ENCODE measurements at regions not wholly inside any gene's neighbourhood (a gene's known extent, or its start where the extent isn't known, plus 50 kb on each side); places are given as distances from the start of the nearest gene placed in this dataset.

GRCh38 chr21:19523746-19524145 lies 1120.2 kb upstream of the TMPRSS15 start:
- Histone ChIP-seq H3K4me1 (ENCODE audit: control insufficient read depth in 5 of 5, insufficient read depth in 5 of 5, low read length in 5 of 5) (no peaks in the 10 kb centered on the region), H3K36me3 (ENCODE audit: control insufficient read depth in 4 of 4, insufficient read depth in 4 of 4, low read length in 4 of 4) (no peaks in the 10 kb centered on the region), H3K27ac (ENCODE audit: low read depth in 1 of 2, low read length in 1 of 2) (no peak overlapping the region), H3K4me3 (no peak overlapping the region), H3K9me3 (ENCODE audit: control insufficient read depth in 4 of 4, insufficient read depth in 3 of 4, low read length in 3 of 4) (peaks cover 0 to 2% (median under 1%) of the 10 kb centered on the region in 4 donors), H3K27me3 (ENCODE audit: control insufficient read depth in 3 of 3, insufficient read depth in 3 of 3, low read length in 2 of 3) (no peaks in the 10 kb centered on the region), H3K9ac (ENCODE audit: insufficient read depth in 1 of 2, low read length in 2 of 2) (no peak overlapping the region)
- WGBS, 2 donors = 78 to 86% methylated on average over 2 of the region's 2 CpGs
- TF ChIP-seq, protein P1, sequence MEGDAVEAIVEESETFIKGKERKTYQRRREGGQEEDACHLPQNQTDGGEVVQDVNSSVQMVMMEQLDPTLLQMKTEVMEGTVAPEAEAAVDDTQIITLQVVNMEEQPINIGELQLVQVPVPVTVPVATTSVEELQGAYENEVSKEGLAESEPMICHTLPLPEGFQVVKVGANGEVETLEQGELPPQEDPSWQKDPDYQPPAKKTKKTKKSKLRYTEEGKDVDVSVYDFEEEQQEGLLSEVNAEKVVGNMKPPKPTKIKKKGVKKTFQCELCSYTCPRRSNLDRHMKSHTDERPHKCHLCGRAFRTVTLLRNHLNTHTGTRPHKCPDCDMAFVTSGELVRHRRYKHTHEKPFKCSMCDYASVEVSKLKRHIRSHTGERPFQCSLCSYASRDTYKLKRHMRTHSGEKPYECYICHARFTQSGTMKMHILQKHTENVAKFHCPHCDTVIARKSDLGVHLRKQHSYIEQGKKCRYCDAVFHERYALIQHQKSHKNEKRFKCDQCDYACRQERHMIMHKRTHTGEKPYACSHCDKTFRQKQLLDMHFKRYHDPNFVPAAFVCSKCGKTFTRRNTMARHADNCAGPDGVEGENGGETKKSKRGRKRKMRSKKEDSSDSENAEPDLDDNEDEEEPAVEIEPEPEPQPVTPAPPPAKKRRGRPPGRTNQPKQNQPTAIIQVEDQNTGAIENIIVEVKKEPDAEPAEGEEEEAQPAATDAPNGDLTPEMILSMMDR (IDR thresholded peaks at IDR 0.05; ENCODE audit: control extremely low read depth, extremely low read depth) = no peak
- ATAC-seq (ENCODE audit: insufficient read depth, low FRiP score) (no peak), DNase-seq (no peak)

DNA sequence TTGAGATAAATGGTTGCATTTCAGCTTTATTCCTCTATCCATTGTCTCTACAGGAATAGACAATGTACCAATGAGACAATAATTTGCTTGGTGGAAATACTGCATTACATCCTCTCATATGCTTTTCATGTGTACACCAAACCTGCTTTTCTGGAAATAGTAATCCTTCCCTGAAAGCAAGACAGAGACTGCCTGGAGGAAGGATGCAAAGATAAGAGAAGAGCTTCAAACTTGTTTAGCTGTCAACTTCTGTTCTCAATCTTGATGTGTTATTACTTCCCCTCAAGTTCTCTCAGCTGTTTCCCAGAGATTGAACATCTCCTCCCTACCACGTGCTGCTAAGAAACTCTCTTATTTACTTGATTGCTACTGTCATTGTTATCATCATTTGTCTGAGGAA lies 1125.4 kb upstream of the TMPRSS15 start:
- H3K9me3 ChIP-seq (ENCODE audit: control insufficient read depth in 4 of 4, insufficient read depth in 3 of 4, low read length in 3 of 4) = peaks cover 0 to 2% (median under 1%) of the 10 kb centered on the region in 4 donors
- H3K36me3 ChIP-seq (ENCODE audit: control insufficient read depth in 4 of 4, insufficient read depth in 4 of 4, low read length in 4 of 4) = no peaks in the 10 kb centered on the region
- no peak for DNase-seq
- no peak overlapping the region for H3K9ac ChIP-seq (ENCODE audit: insufficient read depth in 1 of 2, low read length in 2 of 2)
- ATAC-seq (ENCODE audit: insufficient read depth, low FRiP score) = no peak
- no peak overlapping the region for H3K27ac ChIP-seq (ENCODE audit: low read depth in 1 of 2, low read length in 1 of 2)
- TF ChIP-seq, protein P1 (IDR thresholded peaks at IDR 0.05; ENCODE audit: control extremely low read depth, extremely low read depth) = no peak
- H3K27me3 ChIP-seq (ENCODE audit: control insufficient read depth in 3 of 3, insufficient read depth in 3 of 3, low read length in 2 of 3) = no peaks in the 10 kb centered on the region
- 8 to 43% methylated on average over 1 of the region's 1 CpG for WGBS, 2 donors
- H3K4me1 ChIP-seq (ENCODE audit: control insufficient read depth in 5 of 5, insufficient read depth in 5 of 5, low read length in 5 of 5) = no peaks in the 10 kb centered on the region
- no peak overlapping the region for H3K4me3 ChIP-seq

DNA sequence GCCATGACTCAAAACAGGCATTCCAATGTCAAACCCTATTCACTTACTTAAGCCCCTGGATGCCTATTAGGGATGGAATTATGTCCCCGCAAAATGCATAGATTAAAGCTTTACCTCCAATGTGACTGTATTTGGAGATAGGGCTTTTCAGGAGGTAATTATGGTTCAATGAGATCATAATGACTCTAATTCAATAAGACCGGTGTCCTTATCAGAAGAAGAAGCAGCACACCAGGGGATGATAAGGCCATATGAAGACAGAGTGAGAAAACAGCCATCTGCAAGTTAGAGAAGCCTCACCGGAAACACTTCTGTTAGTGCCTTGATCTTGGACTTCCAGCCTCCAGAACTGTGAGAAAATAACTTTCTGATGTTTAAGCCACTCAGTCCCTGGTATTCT lies 1131.8 kb upstream of the TMPRSS15 start:
- peaks cover 0 to 3% (median 0%) of the 10 kb centered on the region in 4 donors for H3K9me3 ChIP-seq (ENCODE audit: control insufficient read depth in 4 of 4, insufficient read depth in 3 of 4, low read length in 3 of 4)
- no peak for DNase-seq
- 90 to 92% methylated on average over 3 of the region's 3 CpGs for WGBS, 2 donors
- no peak overlapping the region for H3K27ac ChIP-seq (ENCODE audit: low read depth in 1 of 2, low read length in 1 of 2)
- no peaks in the 10 kb centered on the region for H3K36me3 ChIP-seq (ENCODE audit: control insufficient read depth in 4 of 4, insufficient read depth in 4 of 4, low read length in 4 of 4)
- H3K27me3 ChIP-seq (ENCODE audit: control insufficient read depth in 3 of 3, insufficient read depth in 3 of 3, low read length in 2 of 3) = no peaks in the 10 kb centered on the region
- no peak for ATAC-seq (ENCODE audit: insufficient read depth, low FRiP score)
- H3K9ac ChIP-seq (ENCODE audit: insufficient read depth in 1 of 2, low read length in 2 of 2) = no peak overlapping the region
- H3K4me3 ChIP-seq = no peak overlapping the region
- TF ChIP-seq, protein P1 (IDR thresholded peaks at IDR 0.05; ENCODE audit: control extremely low read depth, extremely low read depth) = no peak
- no peaks in the 10 kb centered on the region for H3K4me1 ChIP-seq (ENCODE audit: control insufficient read depth in 5 of 5, insufficient read depth in 5 of 5, low read length in 5 of 5)

DNA sequence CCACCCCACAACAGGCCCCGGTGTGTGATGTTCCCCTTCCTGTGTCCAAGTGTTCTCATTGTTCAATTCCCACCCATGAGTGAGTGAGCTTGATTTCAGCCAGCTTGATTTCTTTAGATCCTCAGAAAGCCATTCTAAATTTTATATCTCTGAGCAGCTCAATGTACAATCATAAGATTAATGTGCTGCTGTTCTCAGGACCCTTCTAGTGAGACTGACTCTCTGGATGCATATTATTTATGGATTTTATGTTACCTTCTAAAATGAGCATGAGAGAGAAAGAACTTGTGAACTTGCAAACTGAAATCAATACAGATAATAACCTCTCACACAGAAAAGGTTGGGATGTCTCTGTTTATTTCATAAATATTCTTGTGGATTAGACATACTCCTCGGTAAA lies 1133.5 kb upstream of the TMPRSS15 start:
- ATAC-seq (ENCODE audit: insufficient read depth, low FRiP score) (no peak), DNase-seq (no peak)
- no peaks in the 10 kb centered on the region for H3K4me1 ChIP-seq (ENCODE audit: control insufficient read depth in 5 of 5, insufficient read depth in 5 of 5, low read length in 5 of 5)
- H3K27me3 ChIP-seq (ENCODE audit: control insufficient read depth in 3 of 3, insufficient read depth in 3 of 3, low read length in 2 of 3) = no peaks in the 10 kb centered on the region
- 55 to 81% methylated on average over 2 of the region's 2 CpGs for WGBS, 2 donors
- H3K9ac ChIP-seq (ENCODE audit: insufficient read depth in 1 of 2, low read length in 2 of 2) = no peak overlapping the region
- H3K4me3 ChIP-seq = no peak overlapping the region
- peaks cover 0 to 3% (median 0%) of the 10 kb centered on the region in 4 donors for H3K9me3 ChIP-seq (ENCODE audit: control insufficient read depth in 4 of 4, insufficient read depth in 3 of 4, low read length in 3 of 4)
- no peaks in the 10 kb centered on the region for H3K36me3 ChIP-seq (ENCODE audit: control insufficient read depth in 4 of 4, insufficient read depth in 4 of 4, low read length in 4 of 4)
- no peak overlapping the region for H3K27ac ChIP-seq (ENCODE audit: low read depth in 1 of 2, low read length in 1 of 2)
- TF ChIP-seq, protein P1 (IDR thresholded peaks at IDR 0.05; ENCODE audit: control extremely low read depth, extremely low read depth) = no peak

Data from lung (tissue), 11 donors.